Mesendoderm (in vitro differentiated cells): ENCODE measurements at regions not wholly inside any gene's neighbourhood (a gene's known extent, or its start where the extent isn't known, plus 50 kb on each side); places are given as distances from the start of the nearest gene placed in this dataset.

Experiments
- DNase-seq: peaks from one replicate; pipeline ENCODE4 v3.0.0; 2013
- H2AK5ac ChIP-seq: 2 replicates; pipeline ENCODE4 v1.6.1; 2013; ENCODE audit warnings: low read length, inconsistent platforms
- H2BK120ac ChIP-seq: 2 replicates; pipeline ENCODE4 v1.6.1; 2013; ENCODE audit warnings: low read depth, mild to moderate bottlenecking, low read length, moderate library complexity, mixed read lengths
- H2BK15ac ChIP-seq: replicated peaks from 2 replicates; pipeline ENCODE4 v1.6.1; 2013; ENCODE audit warnings: low read depth, mild to moderate bottlenecking, moderate library complexity
- H2BK5ac ChIP-seq: 2 replicates; pipeline ENCODE4 v1.6.1; 2013; ENCODE audit warnings: low read length, inconsistent platforms
- H3K18ac ChIP-seq: 2 replicates; pipeline ENCODE4 v1.6.1; 2013; ENCODE audit warnings: mild to moderate bottlenecking, low read length, mixed read lengths
- H3K23ac ChIP-seq: one replicate; pipeline ENCODE4 v1.6.1; 2013; ENCODE audit warnings: low read length
- H3K27ac ChIP-seq: 2 replicates; pipeline ENCODE4 v1.5.1; 2013; ENCODE audit warnings: low read depth, mild to moderate bottlenecking, inconsistent platforms, low read length, moderate library complexity
- H3K27me3 ChIP-seq: 2 replicates; pipeline ENCODE4 v1.6.1; 2013; ENCODE audit warnings: low read length, control low read depth, mild to moderate bottlenecking, inconsistent platforms; ENCODE audit not compliant: insufficient read depth, poor library complexity
- H3K36me3 ChIP-seq: 2 replicates; pipeline ENCODE4 v1.6.1; 2013; ENCODE audit warnings: low read length, inconsistent platforms; ENCODE audit not compliant: control insufficient read depth, insufficient read depth
- H3K4ac ChIP-seq: one replicate; pipeline ENCODE4 v1.6.1; 2013; ENCODE audit warnings: low read depth, mild to moderate bottlenecking, low read length, moderate library complexity
- H3K4me1 ChIP-seq: 2 replicates; pipeline ENCODE4 v1.6.1; 2013; ENCODE audit warnings: low read depth, low read length, inconsistent platforms; ENCODE audit not compliant: control insufficient read depth
- H3K4me2 ChIP-seq: 2 replicates; pipeline ENCODE4 v1.6.1; 2013; ENCODE audit warnings: low read length
- H3K4me3 ChIP-seq: 2 replicates; pipeline ENCODE4 v1.5.1; 2013; ENCODE audit warnings: mild to moderate bottlenecking, low read length
- H3K56ac ChIP-seq: one replicate; pipeline ENCODE4 v1.6.1; 2013; ENCODE audit warnings: low read length
- H3K79me1 ChIP-seq: 2 replicates; pipeline ENCODE4 v1.6.1; 2013; ENCODE audit warnings: low read length, inconsistent platforms
- H3K79me2 ChIP-seq: 2 replicates; pipeline ENCODE4 v1.6.1; 2013; ENCODE audit warnings: mild to moderate bottlenecking, low read length; ENCODE audit not compliant: control insufficient read depth, insufficient read depth
- H3K9ac ChIP-seq: 2 replicates; pipeline ENCODE4 v1.6.1; 2013; ENCODE audit warnings: low read length, inconsistent platforms
- H4K5ac ChIP-seq: one replicate; pipeline ENCODE4 v1.6.1; 2013; ENCODE audit warnings: low read length
- H4K8ac ChIP-seq: one replicate; pipeline ENCODE4 v1.6.1; 2013; ENCODE audit warnings: low read depth, mild to moderate bottlenecking, control low read depth, low read length, moderate library complexity
- WGBS: extraction: QIAGEN DNeasy Blood & Tissue Kit; methylation state at CpG from one replicate; pipeline ENCODE4 v1.1.7; 2013; ENCODE audit warnings: low lambda C conversion rate, missing lambda C conversion rate; ENCODE audit not compliant: insufficient coverage; ENCODE audit errors: extremely low coverage; 5-methylcytosine and 5-hydroxymethylcytosine counted together

GRCh38 chr7:47195641-47196040 lies 386.3 kb downstream of the TNS3 start:
- no peak overlapping the region for H3K4ac ChIP-seq
- peak; percentile 49 for DNase-seq
- H3K23ac ChIP-seq = no peak overlapping the region
- H3K36me3 ChIP-seq = no peaks in the 10 kb centered on the region
- no peak overlapping the region for H4K5ac ChIP-seq
- no peak overlapping the region for H3K4me2 ChIP-seq
- H2AK5ac ChIP-seq = no peak overlapping the region
- no peak overlapping the region for H3K18ac ChIP-seq
- H3K56ac ChIP-seq = no peak overlapping the region
- H3K4me1 ChIP-seq = no peaks in the 10 kb centered on the region
- no peaks in the 10 kb centered on the region for H3K79me2 ChIP-seq
- no peak overlapping the region for H2BK15ac ChIP-seq
- no peak overlapping the region for H3K27ac ChIP-seq
- no peak overlapping the region for H2BK120ac ChIP-seq
- no peak overlapping the region for H3K4me3 ChIP-seq
- H3K79me1 ChIP-seq = no peaks in the 10 kb centered on the region
- WGBS = no CpG with 5 or more reads among the region's 6 CpGs
- no peak overlapping the region for H2BK5ac ChIP-seq
- no peak overlapping the region for H3K9ac ChIP-seq
- H3K27me3 ChIP-seq = no peaks in the 10 kb centered on the region
- H4K8ac ChIP-seq = no peak overlapping the region

- Histone ChIP-seq H3K9ac (no peak overlapping the region), H2BK15ac (no peak overlapping the region), H2BK120ac (no peak overlapping the region), H3K18ac (no peak overlapping the region), H3K36me3 (no peaks in the 10 kb centered on the region), H3K4ac (no peak overlapping the region), H3K4me1 (no peaks in the 10 kb centered on the region), H3K23ac (no peak overlapping the region), H2BK5ac (no peak overlapping the region), H3K27me3 (no peaks in the 10 kb centered on the region), H3K27ac (no peak overlapping the region), H3K4me3 (no peak overlapping the region), H3K79me2 (no peaks in the 10 kb centered on the region), H4K5ac (no peak overlapping the region), H3K56ac (no peak overlapping the region), H3K79me1 (no peaks in the 10 kb centered on the region), H4K8ac (no peak overlapping the region), H2AK5ac (no peak overlapping the region), H3K4me2 (no peak overlapping the region)
- no CpG with 5 or more reads among the region's 7 CpGs for WGBS
- DNase-seq = no peak
Observed at GRCh38 chr7:47194516-47195057, 387.3 kb downstream of the TNS3 start.

DNA sequence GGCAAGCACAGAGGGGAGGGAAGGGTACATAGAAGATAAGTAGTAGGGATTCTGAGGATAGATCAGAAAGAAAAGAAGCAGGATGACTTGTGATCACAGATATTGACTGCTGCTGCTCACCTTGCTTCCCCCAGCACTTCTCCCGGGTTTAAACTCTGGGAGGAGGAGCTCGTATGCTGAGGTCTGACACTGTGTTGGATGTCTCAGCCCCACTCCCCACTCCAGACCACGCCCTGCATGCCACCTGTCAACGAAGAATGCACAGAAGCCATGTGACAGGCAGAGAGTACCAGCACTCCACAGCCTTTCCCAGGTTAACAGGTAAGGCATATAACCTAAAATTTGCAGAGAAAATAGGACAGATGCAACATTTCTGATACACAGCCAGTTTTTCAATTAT lies 388.9 kb downstream of the TNS3 start:
- H3K23ac ChIP-seq = no peak overlapping the region
- no peak overlapping the region for H3K9ac ChIP-seq
- H3K79me1 ChIP-seq = no peaks in the 10 kb centered on the region
- H3K4me1 ChIP-seq = no peaks in the 10 kb centered on the region
- no peak overlapping the region for H3K18ac ChIP-seq
- no peak overlapping the region for H3K56ac ChIP-seq
- no peaks in the 10 kb centered on the region for H3K79me2 ChIP-seq
- H3K27ac ChIP-seq = no peak overlapping the region
- H2BK15ac ChIP-seq = no peak overlapping the region
- no peak overlapping the region for H3K4ac ChIP-seq
- H2BK5ac ChIP-seq = no peak overlapping the region
- no peaks in the 10 kb centered on the region for H3K36me3 ChIP-seq
- no peak overlapping the region for H4K5ac ChIP-seq
- no peaks in the 10 kb centered on the region for H3K27me3 ChIP-seq
- H2AK5ac ChIP-seq = no peak overlapping the region
- H3K4me3 ChIP-seq = no peak overlapping the region
- no peak overlapping the region for H3K4me2 ChIP-seq
- no peak overlapping the region for H4K8ac ChIP-seq
- no peak for DNase-seq
- WGBS = no CpG with 5 or more reads among the region's 4 CpGs
- no peak overlapping the region for H2BK120ac ChIP-seq

DNA sequence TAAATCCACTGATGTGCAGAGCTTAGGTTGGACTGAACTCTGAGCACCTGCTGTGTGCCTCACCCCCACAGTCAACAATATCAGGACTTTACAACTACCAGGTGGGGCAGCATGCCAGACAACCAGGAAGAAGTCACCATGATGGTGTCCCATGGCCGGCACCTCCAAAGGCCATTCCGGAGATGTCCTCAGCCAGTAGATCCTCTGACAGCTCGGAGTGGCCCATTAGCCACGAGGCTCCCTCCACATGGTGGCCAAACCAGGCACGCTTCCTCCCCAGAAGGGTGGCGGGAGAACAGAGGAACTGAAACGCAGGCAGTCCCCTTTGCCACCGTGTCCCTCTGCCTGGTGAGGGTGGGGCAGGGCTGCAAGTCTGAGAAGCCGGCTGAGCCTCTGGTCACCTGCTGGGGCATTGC lies 390.0 kb downstream of the TNS3 start:
- Histone ChIP-seq H2BK5ac (no peak overlapping the region), H3K56ac (no peak overlapping the region), H2BK15ac (no peak overlapping the region), H3K79me2 (no peaks in the 10 kb centered on the region), H4K8ac (no peak overlapping the region), H3K23ac (no peak overlapping the region), H3K27me3 (no peaks in the 10 kb centered on the region), H3K9ac (no peak overlapping the region), H3K27ac (no peak overlapping the region), H3K4me1 (no peaks in the 10 kb centered on the region), H3K36me3 (no peaks in the 10 kb centered on the region), H2AK5ac (no peak overlapping the region), H4K5ac (no peak overlapping the region), H3K18ac (no peak overlapping the region), H3K4ac (no peak overlapping the region), H3K4me3 (no peak overlapping the region), H2BK120ac (no peak overlapping the region), H3K4me2 (no peak overlapping the region), H3K79me1 (no peaks in the 10 kb centered on the region)
- no CpG with 5 or more reads among the region's 9 CpGs for WGBS
- no peak for DNase-seq

DNA sequence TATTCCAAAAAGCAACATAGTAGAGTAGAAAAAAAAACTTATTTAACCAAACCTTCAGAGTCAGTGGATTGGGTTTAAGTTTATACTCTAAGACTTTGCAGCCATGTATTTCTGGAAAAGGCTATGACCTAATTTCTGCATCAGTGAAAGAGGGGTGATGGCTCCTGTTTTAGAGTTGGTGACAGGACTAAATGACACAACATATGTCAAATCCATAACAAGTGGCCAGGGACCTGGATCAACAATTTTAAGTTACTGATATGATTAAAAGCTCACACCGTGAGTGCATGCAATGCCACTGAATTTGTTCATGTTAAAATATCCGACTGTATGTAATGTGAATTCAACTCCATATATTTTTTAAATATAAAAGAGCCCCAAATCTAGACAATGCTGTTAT lies 390.6 kb downstream of the TNS3 start:
- no peak overlapping the region for H3K23ac ChIP-seq
- no peaks in the 10 kb centered on the region for H3K36me3 ChIP-seq
- no peak overlapping the region for H4K5ac ChIP-seq
- no peak for DNase-seq
- no peak overlapping the region for H3K4me2 ChIP-seq
- no CpG with 5 or more reads among the region's 2 CpGs for WGBS
- H3K27ac ChIP-seq = no peak overlapping the region
- H4K8ac ChIP-seq = no peak overlapping the region
- H3K79me2 ChIP-seq = no peaks in the 10 kb centered on the region
- no peak overlapping the region for H2BK5ac ChIP-seq
- H3K27me3 ChIP-seq = no peaks in the 10 kb centered on the region
- H2BK120ac ChIP-seq = no peak overlapping the region
- H3K9ac ChIP-seq = no peak overlapping the region
- no peak overlapping the region for H2AK5ac ChIP-seq
- H2BK15ac ChIP-seq = no peak overlapping the region
- H3K4ac ChIP-seq = no peak overlapping the region
- no peak overlapping the region for H3K56ac ChIP-seq
- H3K4me1 ChIP-seq = no peaks in the 10 kb centered on the region
- no peak overlapping the region for H3K4me3 ChIP-seq
- no peak overlapping the region for H3K18ac ChIP-seq
- no peaks in the 10 kb centered on the region for H3K79me1 ChIP-seq

- Histone ChIP-seq H3K23ac (no peak overlapping the region), H3K9ac (no peak overlapping the region), H2BK15ac (no peak overlapping the region), H3K27me3 (no peaks in the 10 kb centered on the region), H3K79me2 (no peaks in the 10 kb centered on the region), H3K56ac (no peak overlapping the region), H2AK5ac (no peak overlapping the region), H3K18ac (no peak overlapping the region), H2BK5ac (no peak overlapping the region), H3K4me1 (no peaks in the 10 kb centered on the region), H3K4me2 (no peak overlapping the region), H4K8ac (no peak overlapping the region), H3K4ac (no peak overlapping the region), H3K4me3 (no peak overlapping the region), H3K36me3 (no peaks in the 10 kb centered on the region), H3K79me1 (no peaks in the 10 kb centered on the region), H2BK120ac (no peak overlapping the region), H3K27ac (no peak overlapping the region), H4K5ac (no peak overlapping the region)
- WGBS = no CpG with 5 or more reads among the region's 4 CpGs
- peak; percentile 62 for DNase-seq
Observed at GRCh38 chr7:47190462-47190861, 391.4 kb downstream of the TNS3 start.
